Endothelial cell of umbilical vein (primary cell): ENCODE measurements at regions not wholly inside any gene's neighbourhood (a gene's known extent, or its start where the extent isn't known, plus 50 kb on each side); places are given as distances from the start of the nearest gene placed in this dataset.

Experiments used
- BruUV-seq: library from RNA; stranded (reverse); fragments of 400-500 nt; replicated peaks from 2 replicates; lab custom pipeline; 2021; lab: Mats Ljungman, UMichigan
- CTCF ChIA-PET: fragments of 300-600, 350-600 bp; sonication (Branson Sonifier 250); formaldehyde crosslinking; loops from one replicate; lab custom pipeline; 2021; ENCODE audit warnings: antibody characterized with exemption, inconsistent platforms; lab: Charles Lee
- POLR2A ChIA-PET: fragments of 300-600, 350-600 bp; sonication (Branson Sonifier 250); formaldehyde crosslinking; loops from one replicate; lab custom pipeline; 2021; ENCODE audit warnings: antibody characterized with exemption, inconsistent platforms; lab: Charles Lee
- DNase-seq: peaks from one replicate; pipeline ENCODE4 v3.0.0-alpha.2; 2011; ENCODE audit warnings: low read depth, low spot score
- FAIRE-seq: peaks from 2 replicates; lab custom pipeline; 2011; peaks lifted over from hg19 to GRCh38; lab: Jason Lieb, UNC
- H2AFZ ChIP-seq: 2 replicates; pipeline ENCODE4 v1.6.0; 2012; ENCODE audit warnings: low read depth, low read length, control low read depth, inconsistent platforms
- H3K27ac ChIP-seq: 2 replicates; pipeline ENCODE4 v1.5.1; 2011; ENCODE audit warnings: low read depth, mild to moderate bottlenecking, control low read depth, low read length, moderate library complexity; ENCODE audit not compliant: insufficient read depth
- H3K27me3 ChIP-seq, 2 experiments: 2 replicates each; pipeline versions ENCODE4 v1.6.0 to v1.6.1; 2011; ENCODE audit warnings: low read length in 2 of 2, mixed read lengths in 1 of 2; ENCODE audit not compliant: control insufficient read depth in 2 of 2, insufficient read depth in 2 of 2
- H3K36me3 ChIP-seq, 2 experiments: 2 replicates in 1 of 2; 3 replicates in 1 of 2; pipeline ENCODE4 v1.5.1; 2011; ENCODE audit warnings: low read length in 2 of 2, mild to moderate bottlenecking in 1 of 2, moderate library complexity in 1 of 2; ENCODE audit not compliant: control insufficient read depth in 2 of 2, insufficient read depth in 2 of 2; ENCODE audit errors: extremely low read depth in 1 of 2
- H3K4me1 ChIP-seq: 3 replicates; pipeline ENCODE4 v1.5.1; 2011; ENCODE audit warnings: mild to moderate bottlenecking, low read length; ENCODE audit not compliant: control insufficient read depth, insufficient read depth; ENCODE audit errors: extremely low read depth
- H3K4me2 ChIP-seq: 2 replicates; pipeline ENCODE4 v1.6.1; 2011; ENCODE audit warnings: low read length, control low read depth, mixed read lengths; ENCODE audit not compliant: insufficient read depth
- H3K4me3 ChIP-seq, 3 experiments: fragments of 200-600 bp in 1 of 3; sonication (generic), shearing (Covaris generic) in 1 of 3; replicated peaks in 1 of 3; 2 replicates each; pipeline ENCODE4 v1.5.1; 2011 to 2016; ENCODE audit warnings: control low read depth in 3 of 3, low read length in 3 of 3, mild to moderate bottlenecking in 2 of 3, inconsistent platforms in 1 of 3, low read depth in 1 of 3, moderate library complexity in 1 of 3; ENCODE audit not compliant: insufficient read depth in 1 of 3
- H3K79me2 ChIP-seq: 2 replicates; pipeline ENCODE4 v1.6.0; 2012; ENCODE audit warnings: low read length, inconsistent platforms; ENCODE audit not compliant: control insufficient read depth, insufficient read depth
- H3K9ac ChIP-seq: replicated peaks from 2 replicates; pipeline ENCODE3; 2011; ENCODE audit warnings: low read length, control low read depth; ENCODE audit not compliant: insufficient read depth; ENCODE audit errors: extremely low read depth
- H3K9me1 ChIP-seq: replicated peaks from 3 replicates; pipeline ENCODE4 v1.6.0; 2011; ENCODE audit warnings: mild to moderate bottlenecking, low read length; ENCODE audit not compliant: control insufficient read depth, insufficient read depth; ENCODE audit errors: extremely low read depth
- H3K9me3 ChIP-seq: replicated peaks from 2 replicates; pipeline ENCODE4 v1.5.1; 2012; ENCODE audit warnings: low read length, inconsistent platforms; ENCODE audit not compliant: control insufficient read depth, insufficient read depth
- H4K20me1 ChIP-seq: replicated peaks from 2 replicates; pipeline ENCODE3; 2011; ENCODE audit warnings: mild to moderate bottlenecking, low read length; ENCODE audit not compliant: control insufficient read depth, insufficient read depth; ENCODE audit errors: extremely low read depth
- CTCF ChIP-seq, 2 donors: IDR thresholded peaks; 1 replicate in 1 of 2; 2 replicates in 1 of 2; pipeline ENCODE4 v1.5.1; 2011; ENCODE audit warnings: low read length in 2 of 2, mild to moderate bottlenecking in 2 of 2, moderate library complexity in 2 of 2, control low read depth in 1 of 2, inconsistent platforms in 1 of 2, low read depth in 1 of 2; ENCODE audit not compliant: insufficient read depth in 1 of 2; ENCODE audit errors: extremely low read depth in 1 of 2
- EZH2 ChIP-seq: IDR thresholded peaks from 2 replicates; pipeline ENCODE4 v1.6.1; 2012; ENCODE audit warnings: borderline replicate concordance, low read depth, mild to moderate bottlenecking, moderate library complexity, low read length, inconsistent platforms; ENCODE audit not compliant: severe bottlenecking
- FOS ChIP-seq: IDR thresholded peaks from 2 replicates; pipeline ENCODE4 v1.6.1; 2011; ENCODE audit warnings: mild to moderate bottlenecking, low read length, moderate library complexity, borderline replicate concordance; ENCODE audit not compliant: insufficient read depth
- GATA2 ChIP-seq: IDR thresholded peaks from 2 replicates; pipeline ENCODE4 v1.7.0; 2011; ENCODE audit warnings: low read depth, mild to moderate bottlenecking, moderate library complexity, mixed read lengths, low read length; ENCODE audit not compliant: insufficient read length, insufficient read depth
- JUN ChIP-seq: IDR thresholded peaks from 2 replicates; pipeline ENCODE4 v1.6.1; 2011; ENCODE audit warnings: borderline replicate concordance, low read depth; ENCODE audit not compliant: insufficient read length, insufficient read depth
- MAX ChIP-seq: IDR thresholded peaks from 2 replicates; pipeline ENCODE4 v1.6.1; 2011; ENCODE audit not compliant: insufficient read depth, insufficient read length
- MYC ChIP-seq: IDR thresholded peaks from one replicate; pipeline ENCODE4 v1.6.1; 2011; ENCODE audit warnings: mild to moderate bottlenecking, low read depth, low read length
- POLR2AphosphoS5 ChIP-seq: IDR thresholded peaks from 2 replicates; pipeline ENCODE4 v1.6.1; 2012; ENCODE audit warnings: low read depth, mild to moderate bottlenecking, control low read depth, low read length, moderate library complexity; ENCODE audit not compliant: insufficient read depth
- dilution Hi-C: fragments of 300-500 bp; cut with MboI; formaldehyde crosslinking; loops from one replicate; pipeline ENCODE4 v1.15.0; 2019; ENCODE audit warnings: low sequenced_read_pairs; ENCODE audit not compliant: extremely low pct_ligation_motif_present
- intact Hi-C: fragments of 100-400 bp; cut with micrococcal nuclease; formaldehyde crosslinking; loops from one replicate; pipeline ENCODE4 v1.10.0; 2022

- Histone ChIP-seq H3K4me2 (no peak overlapping the region), H3K4me3 (no peak overlapping the region), H3K27me3 (no peaks in the 10 kb centered on the region), H3K9me3 (no peaks in the 10 kb centered on the region), H3K9me1 (no peaks in the 10 kb centered on the region), H3K79me2 (no peaks in the 10 kb centered on the region), H3K36me3 (no peaks in the 10 kb centered on the region), H4K20me1 (no peaks in the 10 kb centered on the region), H2AFZ (no peak overlapping the region), H3K9ac (no peak overlapping the region), H3K27ac (no peak overlapping the region), H3K4me1 (no peaks in the 10 kb centered on the region)
- no TSS peak for BruUV-seq
- dilution Hi-C loops (no loop called here), intact Hi-C loops (no loop called here)
- CTCF ChIA-PET = interaction anchor here (1.3 kb wide), 1 partner anchor 14 kb away, joined by 4 read pairs; no protein-coding TSS in a partner anchor
- POLR2A ChIA-PET = no interaction called here
- TF ChIP-seq GATA2 (no peak), JUN (no peak), POLR2AphosphoS5 (no peak), MYC (no peak), EZH2 (no peak), CTCF (IDR thresholded peaks at IDR 0.05; ENCODE audit: extremely low read depth in 1 of 2, insufficient read depth in 1 of 2, low read depth in 1 of 2, low read length in 2 of 2) (no peak), MAX (no peak), FOS (no peak)
- DNase-seq = no peak
- FAIRE-seq = no peak
Observed at GRCh38 chr11:32326522-32326921, 108.8 kb downstream of the WT1 start.
